Ovary (tissue), 7 donors: ENCODE measurements at regions not wholly inside any gene's neighbourhood (a gene's known extent, or its start where the extent isn't known, plus 50 kb on each side); places are given as distances from the start of the nearest gene placed in this dataset.

Source experiments
- DNase-seq, 5 donors: peaks; one replicate each; pipeline ENCODE4 v3.0.0-alpha.2; 2019 to 2020
- H3K27ac ChIP-seq, 2 donors: fragments of 200-600 bp; one replicate each; pipeline versions ENCODE4 v1.5.1 to v1.8.0; 2019 to 2022
- H3K27me3 ChIP-seq: fragments of 200-600 bp; one replicate; pipeline ENCODE4 v1.8.0; 2022
- H3K36me3 ChIP-seq: fragments of 200-600 bp; sonication (generic); one replicate; pipeline ENCODE4 v1.5.1; 2019
- H3K4me1 ChIP-seq: one replicate; pipeline ENCODE4 v1.8.1; 2013; ENCODE audit warnings: mild to moderate bottlenecking, moderate library complexity; ENCODE audit not compliant: insufficient read depth
- H3K4me3 ChIP-seq: fragments of 200-600 bp; sonication (generic); one replicate; pipeline ENCODE4 v1.5.1; 2017
- H3K9me3 ChIP-seq, 2 donors: fragments of 200-600 bp in 1 of 2; sonication (generic) in 1 of 2; one replicate each; pipeline versions ENCODE4 v1.5.1 to v1.8.1; 2013 to 2019; ENCODE audit warnings: mild to moderate bottlenecking in 1 of 2, moderate library complexity in 1 of 2
- EP300 ChIP-seq: sonication (generic); formaldehyde crosslinking; IDR thresholded peaks from one replicate; pipeline ENCODE4 v1.6.1; 2017; ENCODE audit warnings: antibody characterized with exemption
- POLR2A ChIP-seq: fragments of 450-650 bp; IDR thresholded peaks from one replicate; pipeline ENCODE4 v1.6.1; 2017; ENCODE audit warnings: antibody characterized with exemption, mild to moderate bottlenecking, moderate library complexity
- WGBS, 3 donors: extraction: QIAGEN DNeasy Blood & Tissue Kit in 1 of 3; methylation state at CpG; one replicate each; pipeline versions ENCODE4 v1.1.5 to v1.1.7; 2013 to 2017; 5-methylcytosine and 5-hydroxymethylcytosine counted together
- intact Hi-C, 4 donors: fragments of 100-400 bp; cut with DNase I; formaldehyde crosslinking; loops; one replicate each; pipeline versions ENCODE4 v1.11.0 to v1.15.1; 2022 to 2023
- TF ChIP-seq, protein P1 (sequence below), 3 donors: fragments of 450-650 bp in 2 of 3; fragments of 200-600 bp in 1 of 3; IDR thresholded peaks; one replicate each; pipeline versions ENCODE4 v1.5.1 to v1.8.0; 2016 to 2022; ENCODE audit warnings: antibody characterized with exemption in 3 of 3, mild to moderate bottlenecking in 1 of 3
- donor health status: DM: no; HTN: no; CAD: no; lungs with moderate emphysema.
- donor health status: DM: no; HTN: no; CAD: no.
- donor health status: Bipolar disorder and iron deficiency.
- donor health status: DM: no; HTN: no; CAD: no.
- donor health status: DM: yes; HTN: yes; CAD: no.

DNA sequence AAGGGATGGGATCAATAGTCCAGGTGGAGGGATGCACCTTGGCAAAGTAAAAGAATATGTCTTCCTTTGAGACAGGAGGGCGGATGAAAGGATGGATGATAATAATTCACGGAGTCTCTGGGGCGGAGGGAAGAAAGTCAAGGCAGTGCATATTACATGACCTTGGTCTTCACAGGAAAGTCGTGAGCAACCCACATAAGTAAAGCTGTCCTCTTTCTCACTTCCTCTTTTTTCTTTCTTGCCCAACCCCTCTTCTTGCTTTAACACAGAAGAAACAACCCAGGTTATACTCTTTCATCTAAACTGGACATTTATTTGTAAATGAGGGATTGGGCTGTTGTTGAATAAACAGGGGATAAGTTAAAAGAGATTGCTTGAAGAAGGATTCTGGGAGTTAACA lies 168.7 kb upstream of the SKOR2 start:
- H3K27me3 ChIP-seq, result no peaks in the 10 kb centered on the region
- WGBS, 3 donors, result 3 to 28% (median 13%) methylated on average over 4 of the region's 4 CpGs
- no peak for DNase-seq
- no peaks in the 10 kb centered on the region for H3K36me3 ChIP-seq
- H3K27ac ChIP-seq, result no peak overlapping the region
- TF ChIP-seq EP300 (no peak), POLR2A (no peak)
- TF ChIP-seq, protein P1, sequence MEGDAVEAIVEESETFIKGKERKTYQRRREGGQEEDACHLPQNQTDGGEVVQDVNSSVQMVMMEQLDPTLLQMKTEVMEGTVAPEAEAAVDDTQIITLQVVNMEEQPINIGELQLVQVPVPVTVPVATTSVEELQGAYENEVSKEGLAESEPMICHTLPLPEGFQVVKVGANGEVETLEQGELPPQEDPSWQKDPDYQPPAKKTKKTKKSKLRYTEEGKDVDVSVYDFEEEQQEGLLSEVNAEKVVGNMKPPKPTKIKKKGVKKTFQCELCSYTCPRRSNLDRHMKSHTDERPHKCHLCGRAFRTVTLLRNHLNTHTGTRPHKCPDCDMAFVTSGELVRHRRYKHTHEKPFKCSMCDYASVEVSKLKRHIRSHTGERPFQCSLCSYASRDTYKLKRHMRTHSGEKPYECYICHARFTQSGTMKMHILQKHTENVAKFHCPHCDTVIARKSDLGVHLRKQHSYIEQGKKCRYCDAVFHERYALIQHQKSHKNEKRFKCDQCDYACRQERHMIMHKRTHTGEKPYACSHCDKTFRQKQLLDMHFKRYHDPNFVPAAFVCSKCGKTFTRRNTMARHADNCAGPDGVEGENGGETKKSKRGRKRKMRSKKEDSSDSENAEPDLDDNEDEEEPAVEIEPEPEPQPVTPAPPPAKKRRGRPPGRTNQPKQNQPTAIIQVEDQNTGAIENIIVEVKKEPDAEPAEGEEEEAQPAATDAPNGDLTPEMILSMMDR (IDR thresholded peaks at IDR 0.05), result no peak
- no peaks in the 10 kb centered on the region for H3K9me3 ChIP-seq
- no peaks in the 10 kb centered on the region for H3K4me1 ChIP-seq
- intact Hi-C loops, result no loop called here
- no peak overlapping the region for H3K4me3 ChIP-seq

DNA sequence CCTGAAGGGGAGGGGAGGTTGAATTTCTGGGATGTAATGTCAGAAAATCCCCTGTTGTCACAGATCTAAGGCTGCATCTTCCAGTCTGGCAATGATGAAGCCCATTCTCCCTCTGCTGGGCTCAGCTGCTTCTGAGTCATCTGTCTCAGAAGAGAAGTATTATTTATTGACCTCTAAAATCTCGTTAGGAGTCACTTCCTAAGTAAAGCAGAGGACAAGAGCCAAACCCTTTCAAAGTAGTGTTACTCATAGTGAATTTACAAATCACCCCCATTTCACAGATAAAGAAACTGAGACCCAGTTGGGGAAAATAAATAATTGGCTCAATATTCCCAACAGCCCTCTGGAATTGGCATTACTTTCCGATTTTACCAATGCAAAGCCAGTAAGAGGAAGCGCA lies 167.3 kb upstream of the SKOR2 start:
- Histone ChIP-seq H3K27me3 (no peaks in the 10 kb centered on the region), H3K36me3 (no peaks in the 10 kb centered on the region), H3K27ac (no peak overlapping the region), H3K4me1 (no peaks in the 10 kb centered on the region), H3K4me3 (no peak overlapping the region), H3K9me3 (no peaks in the 10 kb centered on the region)
- 45 to 51% (median 46%) methylated on average over 3 of the region's 3 CpGs for WGBS, 3 donors
- DNase-seq, result no peak
- TF ChIP-seq, protein P1 (IDR thresholded peaks at IDR 0.05), result no peak
- no peak for TF ChIP-seq POLR2A
- TF ChIP-seq EP300, result no peak
- intact Hi-C loops, result no loop called here

DNA sequence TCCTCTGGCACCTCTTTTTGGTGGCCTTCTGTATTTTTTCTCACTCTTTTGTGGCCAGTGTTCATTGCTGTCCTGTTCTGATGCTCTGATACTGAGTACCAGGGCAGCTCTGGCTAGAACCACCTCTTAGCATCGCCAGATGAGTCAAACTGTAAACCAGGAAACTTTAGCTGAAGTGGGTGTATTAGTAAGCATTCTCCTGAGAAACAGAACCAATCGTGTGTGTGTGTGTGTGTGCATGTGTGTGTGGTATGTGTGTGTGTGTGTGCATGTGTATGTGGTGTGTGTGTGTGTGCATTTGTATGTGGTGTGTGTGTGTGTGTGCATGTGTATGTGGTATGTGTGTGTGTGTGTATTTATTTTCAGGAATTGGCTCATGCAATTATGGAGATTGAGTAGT lies 166.3 kb upstream of the SKOR2 start:
- H3K27ac ChIP-seq, result no peak overlapping the region
- TF ChIP-seq POLR2A (no peak), EP300 (no peak)
- TF ChIP-seq, protein P1 (IDR thresholded peaks at IDR 0.05), result no peak
- DNase-seq, result no peak
- no peaks in the 10 kb centered on the region for H3K27me3 ChIP-seq
- H3K4me1 ChIP-seq, result no peaks in the 10 kb centered on the region
- intact Hi-C loops, result no loop called here
- WGBS, 3 donors, result 59 to 71% (median 60%) methylated on average over 2 of the region's 2 CpGs
- no peak overlapping the region for H3K4me3 ChIP-seq
- no peaks in the 10 kb centered on the region for H3K36me3 ChIP-seq
- no peaks in the 10 kb centered on the region for H3K9me3 ChIP-seq

DNA sequence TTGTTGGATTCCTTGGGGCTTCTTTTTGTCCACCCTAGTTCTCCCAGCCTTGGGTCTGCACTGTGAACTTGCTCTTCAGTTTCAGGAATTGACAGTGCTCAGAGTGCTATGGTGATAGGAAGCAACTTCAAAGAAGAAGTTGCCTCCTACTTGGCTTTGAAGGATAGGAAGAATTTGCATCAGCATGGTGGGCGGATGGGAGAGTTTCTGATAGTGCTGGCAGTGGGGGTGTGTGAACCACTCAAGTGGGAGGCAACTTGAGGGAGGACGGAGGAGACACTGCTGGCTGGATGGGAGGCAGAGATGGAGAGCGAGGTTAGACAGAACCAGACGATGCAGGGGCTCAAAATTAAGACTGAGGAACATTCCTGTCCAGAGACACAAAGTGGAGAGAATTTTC lies 164.4 kb upstream of the SKOR2 start:
- no peak for DNase-seq
- TF ChIP-seq EP300 (no peak), POLR2A (no peak)
- TF ChIP-seq, protein P1 (IDR thresholded peaks at IDR 0.05), result no peak
- Histone ChIP-seq H3K27ac (no peak overlapping the region), H3K4me1 (no peaks in the 10 kb centered on the region), H3K27me3 (no peaks in the 10 kb centered on the region), H3K9me3 (no peaks in the 10 kb centered on the region), H3K36me3 (no peaks in the 10 kb centered on the region), H3K4me3 (no peak overlapping the region)
- WGBS, 3 donors, result 9 to 10% (median 10%) methylated on average over 4 of the region's 4 CpGs
- intact Hi-C loops, result no loop called here

DNA sequence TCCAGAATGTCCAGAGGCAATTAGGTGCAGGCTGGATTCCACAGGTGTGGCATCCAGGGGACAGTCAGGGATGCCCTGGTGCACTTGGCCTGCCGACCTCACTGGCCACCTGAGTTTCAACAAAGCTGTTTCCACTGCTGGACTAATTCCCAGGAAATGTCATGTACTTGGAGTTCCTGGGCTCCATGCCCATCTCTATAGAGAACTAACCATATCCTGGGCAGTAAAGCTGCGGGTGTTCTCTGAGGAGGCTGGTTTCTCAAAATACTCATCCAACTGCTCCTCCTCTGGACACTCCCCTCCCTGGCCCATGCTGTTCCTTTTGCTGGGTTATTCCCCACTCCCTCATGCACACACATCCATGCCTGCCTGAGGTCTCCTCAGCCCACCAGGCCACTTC lies 161.9 kb upstream of the SKOR2 start:
- Histone ChIP-seq H3K9me3 (no peaks in the 10 kb centered on the region), H3K4me1 (no peaks in the 10 kb centered on the region), H3K27me3 (no peaks in the 10 kb centered on the region), H3K27ac (no peak overlapping the region), H3K36me3 (no peaks in the 10 kb centered on the region), H3K4me3 (no peak overlapping the region)
- WGBS, 3 donors, result 7 to 13% (median 11%) methylated on average over 2 of the region's 2 CpGs
- DNase-seq, result no peak
- TF ChIP-seq POLR2A (no peak), EP300 (no peak)
- TF ChIP-seq, protein P1 (IDR thresholded peaks at IDR 0.05), result no peak
- intact Hi-C loops, result no loop called here
